WTC11 (cell line): ENCODE measurements at regions not wholly inside any gene's neighbourhood (a gene's known extent, or its start where the extent isn't known, plus 50 kb on each side); places are given as distances from the start of the nearest gene placed in this dataset.

Experiments
- ATAC-seq: fragments of 200-7000 bp; cut with Tn5 transposase; 2 replicates; pipeline ENCODE4 v1.10.0; 2021; ENCODE audit warnings: mild to moderate bottlenecking, moderate library complexity
- CTCF ChIA-PET: fragments of 300-600 bp; sonication (Branson Sonifier 250); formaldehyde crosslinking; loops from one replicate; lab custom pipeline; 2021; ENCODE audit warnings: antibody characterized with exemption; lab: Charles Lee
- POLR2A ChIA-PET: fragments of 350-600 bp; sonication (Branson Sonifier 250); formaldehyde crosslinking; loops from one replicate; lab custom pipeline; 2021; ENCODE audit warnings: antibody characterized with exemption; lab: Charles Lee
- DNase-seq: peaks from one replicate; pipeline ENCODE4 v3.0.0; 2021; ENCODE audit warnings: low spot score
- H3K27ac Mint-ChIP-seq: 2 replicates; pipeline ENCODE4 v1.8.0; 2021; ENCODE audit warnings: mixed read lengths
- H3K27me3 Mint-ChIP-seq: 2 replicates; pipeline ENCODE4 v1.8.0; 2021; ENCODE audit warnings: low read depth, mild to moderate bottlenecking, moderate library complexity, mixed read lengths
- H3K36me3 Mint-ChIP-seq: 2 replicates; pipeline ENCODE4 v1.8.0; 2021; ENCODE audit warnings: mixed read lengths
- H3K4me1 Mint-ChIP-seq: 2 replicates; pipeline ENCODE4 v1.8.0; 2022; ENCODE audit warnings: mixed read lengths
- H3K4me3 Mint-ChIP-seq: 2 replicates; pipeline ENCODE4 v1.8.0; 2021; ENCODE audit warnings: mild to moderate bottlenecking, moderate library complexity, mixed read lengths
- H3K9me3 Mint-ChIP-seq: 2 replicates; pipeline ENCODE4 v1.8.0; 2021; ENCODE audit warnings: mixed read lengths
- AFF4 ChIP-seq: sonication (generic); formaldehyde crosslinking; IDR thresholded peaks from 2 replicates; pipeline ENCODE4 v1.8.1; 2023; ENCODE audit warnings: mild to moderate bottlenecking, missing genetic modification reagents, borderline replicate concordance
- ARID4B ChIP-seq: sonication (generic); formaldehyde crosslinking; IDR thresholded peaks from 2 replicates; pipeline ENCODE4 v1.8.0; 2023; ENCODE audit warnings: missing genetic modification reagents, mild to moderate bottlenecking, borderline replicate concordance
- E2F4 ChIP-seq: sonication (generic); formaldehyde crosslinking; IDR thresholded peaks from 2 replicates; pipeline ENCODE4 v1.8.1; 2022; ENCODE audit warnings: low read depth, mild to moderate bottlenecking, moderate library complexity, missing genetic modification reagents, borderline replicate concordance
- ELF4 ChIP-seq: sonication (generic); formaldehyde crosslinking; IDR thresholded peaks from 2 replicates; pipeline ENCODE4 v1.8.1; 2022; ENCODE audit warnings: low read depth, mild to moderate bottlenecking, moderate library complexity, missing genetic modification reagents
- FOXP1 ChIP-seq: sonication (generic); formaldehyde crosslinking; IDR thresholded peaks from 2 replicates; pipeline ENCODE4 v1.8.0; 2022; ENCODE audit warnings: missing genetic modification reagents, mild to moderate bottlenecking, moderate library complexity, borderline replicate concordance
- FOXP4 ChIP-seq: sonication (generic); formaldehyde crosslinking; IDR thresholded peaks from 2 replicates; pipeline ENCODE4 v1.8.0; 2022; ENCODE audit warnings: mild to moderate bottlenecking, missing genetic modification reagents
- GABPB1 ChIP-seq: sonication (generic); formaldehyde crosslinking; IDR thresholded peaks from 2 replicates; pipeline ENCODE4 v1.8.1; 2023; ENCODE audit warnings: mild to moderate bottlenecking, missing genetic modification reagents
- IRF1 ChIP-seq: sonication (generic); formaldehyde crosslinking; IDR thresholded peaks from 2 replicates; pipeline ENCODE4 v1.8.0; 2023; ENCODE audit warnings: missing genetic modification reagents
- MXD4 ChIP-seq: fragments of 250-450 bp; sonication (Bioruptor Pico); IDR thresholded peaks from 2 replicates; pipeline ENCODE4 v1.8.0; 2021; ENCODE audit warnings: mild to moderate bottlenecking, moderate library complexity, borderline replicate concordance
- NR2C2 ChIP-seq: sonication (generic); formaldehyde crosslinking; IDR thresholded peaks from 2 replicates; pipeline ENCODE4 v1.8.0; 2022; ENCODE audit warnings: mild to moderate bottlenecking, missing genetic modification reagents
- NR3C1 ChIP-seq: sonication (generic); formaldehyde crosslinking; conservative IDR thresholded peaks from 2 replicates; pipeline ENCODE4 v1.8.1; 2023; ENCODE audit warnings: low read depth, mild to moderate bottlenecking, missing genetic modification reagents
- TP53 ChIP-seq: sonication (generic); formaldehyde crosslinking; IDR thresholded peaks from 2 replicates; pipeline ENCODE4 v1.8.1; 2023; ENCODE audit warnings: mild to moderate bottlenecking, missing genetic modification reagents
- USF2 ChIP-seq: sonication (generic); formaldehyde crosslinking; IDR thresholded peaks from 2 replicates; pipeline ENCODE4 v1.8.1; 2023; ENCODE audit warnings: mild to moderate bottlenecking, missing genetic modification reagents, moderate library complexity

GRCh38 chr4:154958621-154959358 is 177.7 kb downstream of the RBM46 start:
- no peak for ATAC-seq
- CTCF ChIA-PET: no interaction called here
- Mint-ChIP-seq H3K36me3 (peaks cover 3% of the 10 kb centered on the region; the same call in 1 of the 2 replicates), H3K27ac (no peak overlapping the region), H3K27me3 (no peaks in the 10 kb centered on the region), H3K9me3 (peaks cover 12% of the 10 kb centered on the region), H3K4me1 (peaks cover 19% of the 10 kb centered on the region), H3K4me3 (no peak overlapping the region)
- POLR2A ChIA-PET: no interaction called here
- TF ChIP-seq NR2C2 (no peak), ELF4 (CRISPR knock-in tag) (no peak), USF2 (no peak), MXD4 (no peak), TP53 (CRISPR knock-in tag) (no peak), IRF1 (CRISPR knock-in tag) (no peak), ARID4B (CRISPR knock-in tag) (no peak), AFF4 (CRISPR knock-in tag) (no peak), FOXP4 (no peak), E2F4 (CRISPR knock-in tag) (no peak)
- DNase-seq: no peak

GRCh38 chr4:154959756-154960155 is 178.7 kb downstream of the RBM46 start:
- H3K27ac Mint-ChIP-seq: no peak overlapping the region
- DNase-seq (no peak), ATAC-seq (no peak)
- POLR2A ChIA-PET: no interaction called here
- peaks cover 21% of the 10 kb centered on the region for H3K9me3 Mint-ChIP-seq
- H3K4me1 Mint-ChIP-seq: peaks cover 10% of the 10 kb centered on the region
- no peaks in the 10 kb centered on the region; the same call in 1 of the 2 replicates for H3K27me3 Mint-ChIP-seq
- CTCF ChIA-PET: no interaction called here
- no peak overlapping the region for H3K4me3 Mint-ChIP-seq
- H3K36me3 Mint-ChIP-seq: peaks cover 4% of the 10 kb centered on the region
- TF ChIP-seq GABPB1: no peak
- no peak for TF ChIP-seq FOXP1
- no peak for TF ChIP-seq NR3C1
